ENCODE measurements at regions not wholly inside any gene's neighbourhood (a gene's known extent, or its start where the extent isn't known, plus 50 kb on each side); places are given as distances from the start of the nearest gene placed in this dataset.

DNA sequence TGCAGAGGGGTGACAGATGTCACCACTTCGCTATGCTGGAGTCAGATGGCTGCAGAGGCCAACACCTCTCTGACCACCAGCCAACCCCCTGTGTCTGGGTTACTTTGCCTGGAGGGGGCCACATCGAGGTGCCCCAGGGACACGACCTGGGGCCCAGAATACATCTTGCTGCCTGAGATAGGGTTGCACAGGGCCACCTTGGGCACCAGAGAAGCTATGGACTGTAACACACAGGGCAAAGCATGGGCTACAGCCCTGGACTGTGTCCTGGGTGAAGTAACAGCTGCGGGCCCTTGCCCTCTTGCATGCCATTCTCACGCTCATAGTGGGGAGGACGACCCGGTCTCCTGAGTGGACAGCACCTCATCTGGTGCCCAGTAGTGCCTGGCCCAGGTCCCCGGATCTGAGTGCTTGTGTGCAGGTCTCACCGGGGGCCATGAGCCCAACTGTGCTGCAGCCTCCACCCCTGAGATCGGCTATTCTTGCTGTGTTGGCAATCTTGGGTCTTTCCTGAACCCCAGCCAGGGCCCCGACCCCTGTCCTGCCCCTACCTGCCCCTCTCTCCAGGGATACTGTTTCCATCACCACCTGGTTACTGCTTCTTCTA is 115.2 kb upstream of the GDF10 start:
- Histone ChIP-seq H3K27ac (no peak overlapping the region), H3K4me1 (no peaks in the 10 kb centered on the region), H3K36me3 (no peaks in the 10 kb centered on the region), H3K9me3 (no peaks in the 10 kb centered on the region), H3K4me3 (no peak overlapping the region), H3K27me3 (no peaks in the 10 kb centered on the region)
- 86 to 87% methylated on average over 11 of the region's 11 CpGs for WGBS, 2 donors
- TF ChIP-seq, protein P1, sequence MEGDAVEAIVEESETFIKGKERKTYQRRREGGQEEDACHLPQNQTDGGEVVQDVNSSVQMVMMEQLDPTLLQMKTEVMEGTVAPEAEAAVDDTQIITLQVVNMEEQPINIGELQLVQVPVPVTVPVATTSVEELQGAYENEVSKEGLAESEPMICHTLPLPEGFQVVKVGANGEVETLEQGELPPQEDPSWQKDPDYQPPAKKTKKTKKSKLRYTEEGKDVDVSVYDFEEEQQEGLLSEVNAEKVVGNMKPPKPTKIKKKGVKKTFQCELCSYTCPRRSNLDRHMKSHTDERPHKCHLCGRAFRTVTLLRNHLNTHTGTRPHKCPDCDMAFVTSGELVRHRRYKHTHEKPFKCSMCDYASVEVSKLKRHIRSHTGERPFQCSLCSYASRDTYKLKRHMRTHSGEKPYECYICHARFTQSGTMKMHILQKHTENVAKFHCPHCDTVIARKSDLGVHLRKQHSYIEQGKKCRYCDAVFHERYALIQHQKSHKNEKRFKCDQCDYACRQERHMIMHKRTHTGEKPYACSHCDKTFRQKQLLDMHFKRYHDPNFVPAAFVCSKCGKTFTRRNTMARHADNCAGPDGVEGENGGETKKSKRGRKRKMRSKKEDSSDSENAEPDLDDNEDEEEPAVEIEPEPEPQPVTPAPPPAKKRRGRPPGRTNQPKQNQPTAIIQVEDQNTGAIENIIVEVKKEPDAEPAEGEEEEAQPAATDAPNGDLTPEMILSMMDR (IDR thresholded peaks at IDR 0.05): no peak
- intact Hi-C loops (cut with DNase I): no loop called here
- DNase-seq (no peak), ATAC-seq (peak in 2 of 8 donors; percentile 14 to 42)

DNA sequence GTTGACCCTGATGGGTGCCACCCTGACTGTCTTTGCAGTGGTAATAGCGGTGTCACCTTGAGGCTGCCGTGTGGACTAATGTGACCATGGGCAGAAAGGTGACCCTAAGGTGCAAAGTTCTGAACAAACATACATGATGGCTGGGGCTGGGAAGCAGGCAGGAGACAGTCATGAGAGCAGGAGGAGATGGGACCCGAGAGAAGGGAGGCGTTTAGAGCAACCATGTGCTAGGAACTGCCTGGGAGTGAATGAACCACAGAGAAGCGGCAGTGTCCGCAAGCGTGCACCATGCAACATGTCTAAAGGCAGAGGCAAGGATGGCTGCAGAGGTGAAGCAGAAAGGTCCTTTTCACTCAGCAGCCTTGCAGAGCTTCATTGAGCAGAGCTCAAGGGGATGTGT is 113.1 kb upstream of the GDF10 start:
- Histone ChIP-seq H3K4me1 (no peaks in the 10 kb centered on the region), H3K9me3 (no peaks in the 10 kb centered on the region), H3K27me3 (no peaks in the 10 kb centered on the region), H3K27ac (no peak overlapping the region), H3K36me3 (no peaks in the 10 kb centered on the region), H3K4me3 (no peak overlapping the region)
- intact Hi-C loops (cut with DNase I): no loop called here
- ATAC-seq (no peak), DNase-seq (no peak)
- TF ChIP-seq, protein P1 (IDR thresholded peaks at IDR 0.05): no peak
- WGBS, 2 donors: 90 to 94% methylated on average over 7 of the region's 7 CpGs

DNA sequence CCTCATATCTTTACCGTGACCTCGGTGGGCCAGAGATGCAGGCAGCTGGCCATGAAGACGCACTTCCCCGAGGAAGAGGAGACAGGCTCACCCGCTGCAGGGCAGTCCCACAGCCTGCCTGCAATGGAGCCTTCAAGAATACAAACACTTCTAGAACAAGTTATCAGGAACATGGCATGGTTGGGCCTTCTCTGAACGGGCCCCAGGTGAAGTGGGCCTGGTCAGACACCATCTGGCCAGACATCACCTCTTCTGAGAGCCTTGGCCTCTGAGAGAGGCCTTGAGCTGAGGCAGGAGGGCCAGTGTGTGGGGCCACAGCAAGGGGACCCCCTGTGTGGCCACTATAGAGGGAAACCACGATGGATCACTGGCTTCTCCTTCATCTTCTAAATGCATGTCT is 112.4 kb upstream of the GDF10 start:
- DNase-seq (no peak), ATAC-seq (no peak)
- no peaks in the 10 kb centered on the region for H3K27me3 ChIP-seq
- H3K27ac ChIP-seq: no peak overlapping the region
- WGBS, 2 donors: 72 to 90% methylated on average over 7 of the region's 7 CpGs
- TF ChIP-seq, protein P1 (IDR thresholded peaks at IDR 0.05): no peak
- intact Hi-C loops (cut with DNase I): no loop called here
- H3K9me3 ChIP-seq: no peaks in the 10 kb centered on the region
- no peaks in the 10 kb centered on the region for H3K36me3 ChIP-seq
- H3K4me3 ChIP-seq: no peak overlapping the region
- H3K4me1 ChIP-seq: no peaks in the 10 kb centered on the region

DNA sequence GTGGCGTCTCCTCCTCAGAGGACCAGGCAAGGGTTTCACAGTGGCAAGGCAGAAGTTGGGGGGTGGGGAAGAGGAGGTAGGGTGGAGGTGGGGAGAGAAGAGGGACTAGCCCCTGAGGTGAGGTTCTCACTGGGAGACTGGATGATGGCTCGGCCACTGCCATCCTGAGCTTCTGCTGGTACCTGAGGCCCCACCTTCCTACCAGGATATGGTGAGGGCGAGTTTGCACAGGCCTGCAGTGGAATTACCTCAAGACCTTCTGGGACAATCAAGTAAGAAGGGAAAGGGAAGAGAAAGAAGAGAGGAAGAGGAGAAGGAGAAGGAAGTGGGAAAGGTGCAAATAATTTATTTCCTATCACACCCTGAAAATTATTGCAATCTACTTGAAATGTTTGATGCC is 111.8 kb upstream of the GDF10 start:
- no peak for DNase-seq
- intact Hi-C loops (cut with DNase I): no loop called here
- 83 to 89% methylated on average over 3 of the region's 3 CpGs for WGBS, 2 donors

More for the DNA sequence above, 111.8 kb upstream of the GDF10 start:
- TF ChIP-seq, protein P1 (IDR thresholded peaks at IDR 0.05): no peak
- H3K4me3 ChIP-seq: no peak overlapping the region
- H3K27me3 ChIP-seq: no peaks in the 10 kb centered on the region
- H3K9me3 ChIP-seq: no peaks in the 10 kb centered on the region
- no peak overlapping the region for H3K27ac ChIP-seq
- no peaks in the 10 kb centered on the region for H3K36me3 ChIP-seq
- ATAC-seq: no peak
- no peaks in the 10 kb centered on the region for H3K4me1 ChIP-seq
